ENCODE measurements at regions not wholly inside any gene's neighbourhood (a gene's known extent, or its start where the extent isn't known, plus 50 kb on each side); places are given as distances from the start of the nearest gene placed in this dataset.
"Not testable (repeated sequence)": the region's sequence is repeated elsewhere in the genome, so short reads cannot be mapped to it uniquely, and the experiment has no call there.

GRCh38 chr14:95597784-95598211, 62.9 kb downstream of the GLRX5 start:
- no peak for DNase-seq

DNA sequence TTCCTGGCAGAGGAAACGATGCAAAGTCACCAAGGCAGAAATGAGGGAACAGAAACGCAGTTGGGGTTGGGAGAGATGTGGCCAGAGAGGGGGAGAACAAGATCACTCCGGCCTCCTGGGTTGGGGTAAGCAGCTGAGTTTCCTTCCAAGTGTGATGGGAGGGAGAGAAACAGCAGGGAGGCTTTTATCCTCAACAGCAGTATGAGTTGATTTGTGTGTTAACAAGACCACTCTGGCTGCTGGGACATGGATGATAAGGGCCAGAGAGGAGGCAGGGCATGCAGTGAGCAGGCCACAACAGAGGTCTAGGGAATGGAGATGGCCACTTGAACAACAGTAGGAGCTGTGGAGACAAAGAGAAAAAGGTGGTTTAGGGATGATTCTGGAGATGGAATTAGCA, 66.8 kb downstream of the GLRX5 start:
- DNase-seq, result no peak

DNA sequence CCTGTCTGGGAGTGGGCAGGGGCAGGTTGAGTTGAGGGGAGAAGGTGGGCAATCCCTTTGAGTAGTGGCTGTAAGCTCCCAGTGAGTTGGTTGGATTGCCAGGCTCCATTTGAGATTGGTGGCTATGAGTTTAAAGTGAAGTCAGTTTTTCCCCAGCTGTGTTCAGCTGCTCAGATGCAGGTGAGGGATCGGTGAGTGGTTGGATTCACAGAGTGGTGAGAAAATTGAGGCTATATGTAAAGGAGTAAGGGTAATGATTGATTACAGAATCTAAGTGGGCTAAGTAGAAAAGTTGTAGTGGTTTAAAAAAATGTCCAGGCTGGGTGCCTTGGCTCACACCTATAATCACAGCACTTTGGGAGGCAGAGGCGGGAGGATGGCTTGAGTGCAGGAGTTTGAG, 68.6 kb downstream of the GLRX5 start:
- no peak for DNase-seq

- no peak for DNase-seq
These were observed 71.4 kb downstream of the GLRX5 start for GRCh38 chr14:95606266-95606665.

GRCh38 chr14:95608637-95609235, 73.9 kb downstream of the GLRX5 start:
- DNase-seq, result no peak

- no peak for DNase-seq
These were observed 74.6 kb downstream of the GLRX5 start for GRCh38 chr14:95609398-95609990.

GRCh38 chr14:95611293-95611880, 74.8 kb upstream of the TCL1B start:
- no peak for DNase-seq

DNA sequence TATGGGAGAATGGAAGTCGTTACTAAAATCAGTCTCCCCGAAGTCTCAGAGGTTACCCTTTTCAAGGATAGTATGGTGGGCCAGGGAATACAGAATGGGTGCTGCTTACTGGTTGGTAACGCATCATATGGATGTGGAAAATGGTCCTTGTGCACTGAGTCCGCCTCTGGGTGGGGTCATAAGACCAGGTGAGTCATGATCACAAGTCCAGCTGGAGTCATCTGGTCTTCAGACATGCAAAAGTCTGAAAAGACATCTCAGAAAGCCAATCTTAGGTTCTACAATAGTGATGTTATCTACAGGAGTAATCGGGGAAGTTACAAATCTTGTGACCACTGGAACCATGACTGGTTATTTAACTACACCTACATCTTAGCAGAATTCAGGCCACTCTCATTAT, 71.9 kb upstream of the TCL1B start:
- no peak for DNase-seq

DNA sequence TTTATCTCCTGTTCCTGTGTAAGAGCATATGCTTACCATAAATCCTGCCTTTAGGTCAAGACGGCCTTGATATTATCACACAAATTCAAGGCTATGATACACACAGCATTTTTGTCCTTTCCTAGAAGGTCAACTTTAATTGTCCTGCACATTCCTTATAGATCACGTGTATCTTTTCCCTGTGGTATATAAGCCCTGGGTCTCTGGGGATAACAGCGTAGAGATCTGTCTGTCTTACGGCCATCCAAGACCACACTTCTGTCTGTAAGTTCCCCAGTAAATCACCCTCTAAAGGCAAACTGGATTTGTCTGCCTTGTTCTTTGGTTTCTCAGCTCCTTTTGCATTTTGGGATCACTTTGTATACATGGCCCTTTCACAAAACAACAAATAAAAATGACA, 69.5 kb upstream of the TCL1B start:
- no peak for DNase-seq

DNA sequence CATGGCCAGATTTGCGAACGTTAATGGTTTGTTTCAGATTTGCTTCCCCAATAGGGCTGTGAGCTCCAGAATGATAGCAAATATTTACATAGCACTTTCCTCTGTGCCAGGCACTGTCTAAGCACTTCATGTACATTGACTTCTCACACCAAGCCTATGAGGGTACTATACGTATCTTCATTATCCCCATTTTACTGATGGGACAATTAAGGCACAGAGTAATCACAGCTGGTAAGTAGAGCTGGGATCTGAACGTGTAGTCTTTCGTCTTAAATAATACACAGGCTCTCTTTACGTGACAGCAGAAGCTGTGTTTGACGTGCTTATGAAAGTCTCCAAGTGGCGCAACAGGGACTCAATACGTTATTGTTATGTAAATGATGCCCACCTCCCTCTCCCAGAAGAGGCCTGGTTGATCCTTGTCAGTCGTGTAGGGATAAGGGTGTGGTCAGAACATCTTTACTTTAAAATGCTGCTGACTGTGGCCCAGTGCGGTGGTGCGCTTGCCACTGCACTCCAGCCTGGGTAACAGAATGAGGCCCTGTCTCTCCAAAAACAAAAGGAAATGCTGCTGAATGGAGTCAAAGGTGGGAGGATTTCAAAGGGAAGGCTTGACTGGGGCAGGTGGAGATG, 66.3 kb upstream of the TCL1B start:
- DNase-seq, result no peak

DNA sequence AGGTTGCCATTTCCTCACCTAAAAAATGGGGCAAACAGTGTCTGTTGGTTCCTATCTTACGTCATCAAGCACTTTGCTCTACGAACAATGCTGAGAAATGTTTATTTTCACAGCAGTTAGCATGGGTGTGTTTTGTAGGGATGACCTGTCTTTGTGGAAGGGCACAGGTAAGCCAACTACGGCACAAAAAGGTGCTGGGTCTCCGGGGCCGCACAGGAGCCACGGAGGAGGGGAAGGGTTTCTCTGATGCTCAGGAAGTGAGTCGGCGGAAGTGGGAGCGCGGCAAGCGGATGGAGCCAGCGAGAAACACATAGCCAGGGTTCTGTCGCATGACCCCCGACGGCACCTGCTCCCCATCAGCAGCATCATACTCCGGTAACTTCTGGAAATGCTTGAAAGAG, 65.6 kb upstream of the TCL1B start:
- peak in 1 of 5 experiments; percentile 29 for DNase-seq

- no peak for DNase-seq
These were observed 63.0 kb upstream of the TCL1B start for GRCh38 chr14:95623195-95623594.

DNA sequence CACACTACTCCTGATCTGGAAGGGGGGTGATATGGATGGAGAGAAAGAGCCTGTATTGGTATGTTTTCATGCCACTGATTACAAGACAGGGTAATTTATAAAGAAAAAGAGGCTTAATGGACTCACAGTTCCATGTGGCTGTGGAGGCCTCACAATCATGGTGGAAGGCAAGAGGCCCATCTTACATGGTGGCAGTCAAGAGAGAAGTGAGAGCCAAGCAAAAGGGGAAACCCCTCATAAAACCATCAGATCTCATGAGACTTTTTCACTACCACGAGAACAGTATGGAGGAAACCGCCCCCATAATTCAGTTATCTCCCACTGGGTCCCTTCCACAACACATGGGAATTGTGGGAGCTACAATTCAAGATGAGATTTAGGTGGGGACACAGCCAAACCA, 60.5 kb upstream of the TCL1B start:
- DNase-seq, result not testable (repeated sequence)

GRCh38 chr14:95635051-95635450, 51.2 kb upstream of the TCL1B start:
- no peak for DNase-seq
